SK-N-SH (cell line): ENCODE measurements at regions not wholly inside any gene's neighbourhood (a gene's known extent, or its start where the extent isn't known, plus 50 kb on each side); places are given as distances from the start of the nearest gene placed in this dataset.

ENCODE experiments used
- EP300 ChIP-seq, 2 experiments: IDR thresholded peaks; 2 replicates each; pipeline versions ENCODE4 v1.4.0 to v1.6.1; 2012; ENCODE audit warnings: borderline replicate concordance in 1 of 2, low read depth in 1 of 2, low read length in 1 of 2
- POLR2AphosphoS5 ChIP-seq: IDR thresholded peaks from 2 replicates; pipeline ENCODE4 v1.6.1; 2012; ENCODE audit warnings: low read depth, low read length
- REST ChIP-seq: IDR thresholded peaks from 2 replicates; pipeline ENCODE4 v1.6.1; 2012; ENCODE audit warnings: mild to moderate bottlenecking, low read depth, low read length, moderate library complexity
- TAF1 ChIP-seq: IDR thresholded peaks from 2 replicates; pipeline ENCODE4 v1.6.1; 2012; ENCODE audit warnings: low read depth, mild to moderate bottlenecking, low read length, moderate library complexity, borderline replicate concordance
- TCF12 ChIP-seq: IDR thresholded peaks from 2 replicates; pipeline ENCODE4 v1.4.0; 2012

GRCh38 chr10:130512936-130513335 lies 376.7 kb downstream of the GLRX3 start:
- TF ChIP-seq POLR2AphosphoS5: no peak
- no peak for TF ChIP-seq TAF1
- TF ChIP-seq TCF12: no peak
- TF ChIP-seq EP300 (IDR thresholded peaks at IDR 0.05; ENCODE audit: borderline replicate concordance in 1 of 2, low read depth in 1 of 2, low read length in 1 of 2): no peak
- TF ChIP-seq REST: no peak
